ENCODE measurements at regions not wholly inside any gene's neighbourhood (a gene's known extent, or its start where the extent isn't known, plus 50 kb on each side); places are given as distances from the start of the nearest gene placed in this dataset.

DNA sequence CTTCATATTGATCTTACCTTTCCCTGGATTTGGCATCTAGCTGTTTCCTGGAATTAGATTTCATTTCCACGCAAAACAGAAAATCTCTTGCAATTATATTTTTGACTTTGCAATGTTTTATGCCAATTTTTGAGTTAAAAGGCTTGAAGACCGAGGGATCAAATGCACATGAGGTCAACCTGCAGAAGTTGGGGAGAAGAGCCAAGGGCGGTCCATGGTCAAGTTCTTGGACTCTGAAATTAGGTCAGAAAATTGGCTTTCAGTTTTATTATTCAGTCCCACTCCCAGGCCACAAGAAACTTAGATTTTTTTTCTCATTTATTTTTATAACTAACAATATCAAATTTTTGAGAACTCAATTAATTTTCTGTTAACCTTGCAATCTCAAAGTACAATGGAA, 499.1 kb upstream of the USP24 start:
- no peaks in the 10 kb centered on the region for H3K9me3 ChIP-seq (ENCODE audit: insufficient read depth, low read length)
- TF ChIP-seq EZH2phosphoT487 (IDR thresholded peaks at IDR 0.05; ENCODE audit: low read depth), result no peak
- TF ChIP-seq, protein P1, sequence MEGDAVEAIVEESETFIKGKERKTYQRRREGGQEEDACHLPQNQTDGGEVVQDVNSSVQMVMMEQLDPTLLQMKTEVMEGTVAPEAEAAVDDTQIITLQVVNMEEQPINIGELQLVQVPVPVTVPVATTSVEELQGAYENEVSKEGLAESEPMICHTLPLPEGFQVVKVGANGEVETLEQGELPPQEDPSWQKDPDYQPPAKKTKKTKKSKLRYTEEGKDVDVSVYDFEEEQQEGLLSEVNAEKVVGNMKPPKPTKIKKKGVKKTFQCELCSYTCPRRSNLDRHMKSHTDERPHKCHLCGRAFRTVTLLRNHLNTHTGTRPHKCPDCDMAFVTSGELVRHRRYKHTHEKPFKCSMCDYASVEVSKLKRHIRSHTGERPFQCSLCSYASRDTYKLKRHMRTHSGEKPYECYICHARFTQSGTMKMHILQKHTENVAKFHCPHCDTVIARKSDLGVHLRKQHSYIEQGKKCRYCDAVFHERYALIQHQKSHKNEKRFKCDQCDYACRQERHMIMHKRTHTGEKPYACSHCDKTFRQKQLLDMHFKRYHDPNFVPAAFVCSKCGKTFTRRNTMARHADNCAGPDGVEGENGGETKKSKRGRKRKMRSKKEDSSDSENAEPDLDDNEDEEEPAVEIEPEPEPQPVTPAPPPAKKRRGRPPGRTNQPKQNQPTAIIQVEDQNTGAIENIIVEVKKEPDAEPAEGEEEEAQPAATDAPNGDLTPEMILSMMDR (IDR thresholded peaks at IDR 0.05; ENCODE audit: low read depth, low read length), result no peak
- H3K79me2 ChIP-seq (ENCODE audit: low read length), result no peaks in the 10 kb centered on the region
- no peak overlapping the region for H2AFZ ChIP-seq (ENCODE audit: low read depth, low read length)
- no peaks in the 10 kb centered on the region for H3K27me3 ChIP-seq (ENCODE audit: low read depth, low read length)
- no peak overlapping the region for H3K4me3 ChIP-seq (ENCODE audit: low read length)
- H3K4me2 ChIP-seq (ENCODE audit: low read length), result no peak overlapping the region
- no peak overlapping the region for H3K9ac ChIP-seq (ENCODE audit: low read length)
- H3K27ac ChIP-seq (ENCODE audit: low read length), result no peak overlapping the region
- no peaks in the 10 kb centered on the region for H3K4me1 ChIP-seq (ENCODE audit: low read length)
- no peaks in the 10 kb centered on the region for H4K20me1 ChIP-seq (ENCODE audit: insufficient read depth, low read length)
- no peaks in the 10 kb centered on the region for H3K36me3 ChIP-seq (replicated peaks; ENCODE audit: low read depth, low read length)

DNA sequence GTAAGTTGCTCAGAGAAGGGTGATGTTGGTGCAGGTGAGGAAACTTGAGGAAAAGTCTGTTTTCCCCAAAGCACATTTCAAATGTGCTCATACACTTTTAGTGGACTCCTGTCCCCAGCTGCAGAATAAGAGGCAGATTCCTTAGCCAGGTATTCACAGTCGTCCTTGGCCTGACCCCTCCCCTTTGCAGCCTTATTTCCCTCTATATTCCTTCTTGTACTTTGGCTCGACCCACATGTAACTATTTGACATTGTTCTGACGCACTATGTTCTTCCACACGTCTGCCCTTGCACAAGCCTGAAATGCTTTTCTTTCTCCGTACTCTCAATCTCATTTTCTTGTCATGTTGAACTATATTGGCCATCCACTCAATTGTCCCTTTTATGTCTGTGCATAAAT, 498.4 kb upstream of the USP24 start:
- TF ChIP-seq, protein P1 (IDR thresholded peaks at IDR 0.05; ENCODE audit: low read depth, low read length), result no peak
- no peak for TF ChIP-seq EZH2phosphoT487 (IDR thresholded peaks at IDR 0.05; ENCODE audit: low read depth)
- Histone ChIP-seq H3K4me3 (ENCODE audit: low read length) (no peak overlapping the region), H3K36me3 (replicated peaks; ENCODE audit: low read depth, low read length) (no peaks in the 10 kb centered on the region), H3K4me2 (ENCODE audit: low read length) (no peak overlapping the region), H4K20me1 (ENCODE audit: insufficient read depth, low read length) (no peaks in the 10 kb centered on the region), H2AFZ (ENCODE audit: low read depth, low read length) (no peak overlapping the region), H3K27ac (ENCODE audit: low read length) (no peak overlapping the region), H3K9me3 (ENCODE audit: insufficient read depth, low read length) (no peaks in the 10 kb centered on the region), H3K9ac (ENCODE audit: low read length) (no peak overlapping the region), H3K4me1 (ENCODE audit: low read length) (no peaks in the 10 kb centered on the region), H3K79me2 (ENCODE audit: low read length) (no peaks in the 10 kb centered on the region), H3K27me3 (ENCODE audit: low read depth, low read length) (no peaks in the 10 kb centered on the region)

DNA sequence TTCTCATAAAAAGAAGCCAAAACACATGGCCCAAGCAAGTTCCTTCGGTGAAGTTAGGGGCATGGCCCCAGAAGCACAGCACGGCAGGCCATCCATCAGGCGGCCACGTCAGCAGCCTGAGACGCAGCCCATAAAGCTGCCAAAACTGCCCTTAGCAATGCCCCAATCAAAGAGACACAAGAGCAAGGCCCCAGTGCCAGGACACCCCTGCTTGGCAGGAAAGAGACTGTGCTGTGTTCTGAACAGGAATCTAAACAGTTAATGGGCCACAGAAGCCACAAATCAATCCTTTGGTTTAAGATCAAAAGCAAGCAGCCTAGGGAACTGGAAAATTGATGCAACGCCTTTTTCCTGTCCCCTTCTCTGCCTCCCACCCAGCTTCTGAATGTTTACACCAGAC, 497.0 kb upstream of the USP24 start:
- Histone ChIP-seq H4K20me1 (ENCODE audit: insufficient read depth, low read length) (no peaks in the 10 kb centered on the region), H3K4me1 (ENCODE audit: low read length) (no peaks in the 10 kb centered on the region), H3K4me2 (ENCODE audit: low read length) (no peak overlapping the region), H3K4me3 (ENCODE audit: low read length) (no peak overlapping the region), H3K9ac (ENCODE audit: low read length) (no peak overlapping the region), H3K9me3 (ENCODE audit: insufficient read depth, low read length) (no peaks in the 10 kb centered on the region), H3K36me3 (replicated peaks; ENCODE audit: low read depth, low read length) (no peaks in the 10 kb centered on the region), H3K79me2 (ENCODE audit: low read length) (no peaks in the 10 kb centered on the region), H2AFZ (ENCODE audit: low read depth, low read length) (no peak overlapping the region), H3K27me3 (ENCODE audit: low read depth, low read length) (no peaks in the 10 kb centered on the region), H3K27ac (ENCODE audit: low read length) (no peak overlapping the region)
- TF ChIP-seq EZH2phosphoT487 (IDR thresholded peaks at IDR 0.05; ENCODE audit: low read depth), result no peak
- TF ChIP-seq, protein P1 (IDR thresholded peaks at IDR 0.05; ENCODE audit: low read depth, low read length), result no peak

DNA sequence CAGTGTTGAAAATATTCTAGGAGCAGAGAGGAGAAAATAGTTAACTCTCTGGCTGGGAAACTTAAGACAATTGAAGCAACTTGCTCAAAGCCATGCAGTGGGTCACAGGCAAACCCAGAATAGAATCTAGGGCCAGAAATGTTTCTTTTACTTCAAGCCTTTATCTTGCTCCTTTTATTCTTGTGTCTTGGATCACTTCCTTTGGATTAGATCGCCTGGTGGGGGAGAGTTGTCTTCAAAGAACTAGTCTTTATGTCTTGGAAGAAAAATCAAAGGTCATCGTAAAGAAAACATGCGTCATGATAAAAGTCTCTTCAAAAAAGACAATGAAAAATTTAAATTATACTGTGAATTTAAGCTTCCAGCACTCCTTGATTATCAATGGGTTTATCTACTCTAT, 493.6 kb upstream of the USP24 start:
- no peak for TF ChIP-seq EZH2phosphoT487 (IDR thresholded peaks at IDR 0.05; ENCODE audit: low read depth)
- TF ChIP-seq, protein P1 (IDR thresholded peaks at IDR 0.05; ENCODE audit: low read depth, low read length), result no peak
- H2AFZ ChIP-seq (ENCODE audit: low read depth, low read length), result no peak overlapping the region
- H4K20me1 ChIP-seq (ENCODE audit: insufficient read depth, low read length), result no peaks in the 10 kb centered on the region
- H3K4me2 ChIP-seq (ENCODE audit: low read length), result no peak overlapping the region
- no peaks in the 10 kb centered on the region for H3K36me3 ChIP-seq (replicated peaks; ENCODE audit: low read depth, low read length)
- H3K27ac ChIP-seq (ENCODE audit: low read length), result no peak overlapping the region
- H3K27me3 ChIP-seq (ENCODE audit: low read depth, low read length), result no peaks in the 10 kb centered on the region
- no peaks in the 10 kb centered on the region for H3K4me1 ChIP-seq (ENCODE audit: low read length)
- no peaks in the 10 kb centered on the region for H3K9me3 ChIP-seq (ENCODE audit: insufficient read depth, low read length)
- no peak overlapping the region for H3K4me3 ChIP-seq (ENCODE audit: low read length)
- H3K79me2 ChIP-seq (ENCODE audit: low read length), result no peaks in the 10 kb centered on the region
- no peak overlapping the region for H3K9ac ChIP-seq (ENCODE audit: low read length)

Measured in OCI-LY3 (cell line).